ENCODE measurements at regions not wholly inside any gene's neighbourhood (a gene's known extent, or its start where the extent isn't known, plus 50 kb on each side); places are given as distances from the start of the nearest gene placed in this dataset.

DNA sequence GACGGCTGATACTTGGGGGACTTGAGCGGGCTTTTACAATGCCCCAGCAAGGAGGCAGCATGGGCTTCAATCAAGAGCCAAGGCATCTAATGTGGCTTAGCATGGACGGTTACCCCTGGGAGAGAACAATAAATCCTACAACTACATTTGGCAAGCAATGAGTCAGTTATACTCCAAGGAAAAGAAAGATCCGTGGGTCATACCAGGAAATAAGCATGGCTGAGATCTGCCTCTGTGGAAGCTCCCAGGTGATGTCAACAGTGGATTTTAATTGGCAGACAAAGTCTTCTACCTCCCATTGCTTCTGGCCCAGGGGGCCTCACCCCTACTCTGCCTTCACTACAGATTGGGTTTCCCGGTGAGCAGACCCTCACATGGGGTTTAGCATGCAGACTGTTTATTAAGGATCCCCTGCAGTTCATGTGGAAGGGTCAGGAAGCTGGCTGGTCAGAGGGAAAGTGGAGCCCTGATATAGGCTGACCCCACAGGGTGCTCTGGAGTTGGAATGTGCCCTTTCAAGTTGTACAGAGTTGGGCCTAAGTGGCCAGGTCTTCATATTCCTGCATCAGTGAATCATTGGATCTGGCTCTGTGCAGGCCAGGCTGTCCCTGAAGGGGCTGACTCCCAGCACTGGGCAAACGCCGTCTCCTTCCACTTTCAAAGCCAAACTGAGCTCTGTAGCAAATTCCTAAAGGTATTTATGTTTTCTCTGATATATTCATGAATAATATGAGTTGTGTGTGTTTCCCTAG is 91.3 kb upstream of the GGTLC1 start:
- WGBS, 3 donors, result 77 to 81% (median 79%) methylated on average over 6 to 7 of the region's 7 CpGs
- TF ChIP-seq EP300 (IDR thresholded peaks at IDR 0.05) (no peak), POLR2A (IDR thresholded peaks at IDR 0.05) (no peak)
- TF ChIP-seq, protein P1, sequence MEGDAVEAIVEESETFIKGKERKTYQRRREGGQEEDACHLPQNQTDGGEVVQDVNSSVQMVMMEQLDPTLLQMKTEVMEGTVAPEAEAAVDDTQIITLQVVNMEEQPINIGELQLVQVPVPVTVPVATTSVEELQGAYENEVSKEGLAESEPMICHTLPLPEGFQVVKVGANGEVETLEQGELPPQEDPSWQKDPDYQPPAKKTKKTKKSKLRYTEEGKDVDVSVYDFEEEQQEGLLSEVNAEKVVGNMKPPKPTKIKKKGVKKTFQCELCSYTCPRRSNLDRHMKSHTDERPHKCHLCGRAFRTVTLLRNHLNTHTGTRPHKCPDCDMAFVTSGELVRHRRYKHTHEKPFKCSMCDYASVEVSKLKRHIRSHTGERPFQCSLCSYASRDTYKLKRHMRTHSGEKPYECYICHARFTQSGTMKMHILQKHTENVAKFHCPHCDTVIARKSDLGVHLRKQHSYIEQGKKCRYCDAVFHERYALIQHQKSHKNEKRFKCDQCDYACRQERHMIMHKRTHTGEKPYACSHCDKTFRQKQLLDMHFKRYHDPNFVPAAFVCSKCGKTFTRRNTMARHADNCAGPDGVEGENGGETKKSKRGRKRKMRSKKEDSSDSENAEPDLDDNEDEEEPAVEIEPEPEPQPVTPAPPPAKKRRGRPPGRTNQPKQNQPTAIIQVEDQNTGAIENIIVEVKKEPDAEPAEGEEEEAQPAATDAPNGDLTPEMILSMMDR (IDR thresholded peaks at IDR 0.05), result no peak

DNA sequence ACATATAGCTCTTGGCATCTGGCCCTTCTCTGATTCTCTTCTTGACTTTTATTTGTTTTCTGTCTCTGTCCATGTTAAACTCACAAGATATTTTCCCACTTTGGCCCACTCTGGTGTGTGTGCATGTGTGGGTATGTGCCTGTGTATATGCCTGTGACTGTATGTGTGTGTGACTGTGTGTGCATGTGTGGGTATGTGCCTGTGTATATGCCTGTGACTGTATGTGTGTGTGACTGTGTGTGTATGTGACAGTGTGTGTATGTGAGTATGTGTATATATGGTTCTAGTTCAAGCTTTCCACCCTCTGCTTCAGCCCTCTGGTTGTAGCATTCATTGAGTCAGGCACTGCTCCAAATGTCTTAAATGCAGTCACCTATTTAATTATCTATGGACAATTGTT is 88.6 kb upstream of the GGTLC1 start:
- intact Hi-C loops (cut with DNase I), result no loop called here
- no peak overlapping the region for H3K27ac ChIP-seq
- no peak for DNase-seq
- H3K27me3 ChIP-seq, result no peaks in the 10 kb centered on the region
- no peaks in the 10 kb centered on the region for H3K9me3 ChIP-seq
- no peak overlapping the region for H3K4me3 ChIP-seq
- H3K36me3 ChIP-seq, result no peaks in the 10 kb centered on the region
- TF ChIP-seq EP300 (IDR thresholded peaks at IDR 0.05), result no peak
- TF ChIP-seq, protein P1 (IDR thresholded peaks at IDR 0.05), result no peak
- no peak for TF ChIP-seq POLR2A (IDR thresholded peaks at IDR 0.05)
- no peaks in the 10 kb centered on the region for H3K4me1 ChIP-seq (ENCODE audit: insufficient read depth)

More for the DNA sequence above, 91.3 kb upstream of the GGTLC1 start:
- Histone ChIP-seq H3K27me3 (no peaks in the 10 kb centered on the region), H3K4me3 (no peak overlapping the region), H3K36me3 (no peaks in the 10 kb centered on the region), H3K27ac (no peak overlapping the region), H3K9me3 (no peaks in the 10 kb centered on the region), H3K4me1 (ENCODE audit: insufficient read depth) (no peaks in the 10 kb centered on the region)
- DNase-seq, result no peak
- intact Hi-C loops (cut with DNase I), result no loop called here

DNA sequence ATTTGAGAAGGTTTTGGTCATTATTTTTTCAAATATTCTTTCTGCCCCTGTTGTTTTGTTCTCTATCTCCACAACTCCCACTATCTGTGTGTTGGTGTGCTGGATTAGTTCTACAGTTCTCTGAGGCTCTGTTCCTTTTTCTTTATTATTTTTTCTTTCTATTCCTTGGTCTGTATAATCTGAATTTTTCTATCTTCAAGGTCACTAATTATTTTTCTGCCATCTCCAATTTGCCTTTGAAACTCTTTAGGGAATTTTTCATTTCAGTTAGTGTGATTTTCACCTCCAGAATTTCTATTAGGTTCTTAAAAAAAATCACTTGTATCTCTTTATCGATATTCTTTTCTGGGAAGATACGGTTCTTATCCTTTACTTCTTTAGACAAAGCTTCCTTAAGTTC is 82.1 kb upstream of the GGTLC1 start:
- Histone ChIP-seq H3K36me3 (no peaks in the 10 kb centered on the region), H3K4me1 (ENCODE audit: insufficient read depth) (no peaks in the 10 kb centered on the region)
- WGBS, 3 donors, result 63 to 95% (median 94%) methylated on average over 2 of the region's 2 CpGs

DNA sequence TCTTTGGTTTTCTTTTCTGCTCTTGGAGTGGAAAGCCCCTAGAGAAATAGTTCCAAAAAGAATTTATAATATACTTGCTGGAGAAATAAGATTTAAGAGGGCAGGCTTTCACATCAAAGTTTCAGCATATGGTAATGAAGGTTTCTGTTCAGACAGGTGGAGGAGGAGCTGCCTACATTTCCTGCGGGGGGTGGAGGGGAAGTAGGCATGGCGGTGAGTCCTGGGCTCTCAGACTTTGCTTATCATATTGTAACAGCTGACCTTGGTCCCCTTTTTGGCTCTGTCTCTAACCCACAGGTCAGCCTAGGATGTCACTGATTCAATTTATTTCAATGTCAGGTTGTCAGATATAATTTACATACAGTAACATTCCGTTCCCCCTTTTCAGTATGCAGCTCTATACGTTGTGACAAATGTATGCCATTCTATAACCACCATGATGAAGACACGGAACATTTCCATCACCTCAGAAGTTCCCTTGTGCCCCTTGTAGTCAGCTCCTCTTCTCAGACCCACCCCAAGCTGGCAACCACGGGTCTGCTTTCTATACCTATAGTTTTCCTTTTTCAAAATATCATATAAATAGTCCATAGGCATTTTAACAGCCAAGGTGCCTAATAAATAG is 77.6 kb upstream of the GGTLC1 start:
- no peak for TF ChIP-seq EP300 (IDR thresholded peaks at IDR 0.05)
- TF ChIP-seq POLR2A (IDR thresholded peaks at IDR 0.05), result no peak
- TF ChIP-seq, protein P1 (IDR thresholded peaks at IDR 0.05), result no peak
- Histone ChIP-seq H3K36me3 (no peaks in the 10 kb centered on the region), H3K4me1 (ENCODE audit: insufficient read depth) (no peaks in the 10 kb centered on the region), H3K27ac (no peak overlapping the region), H3K27me3 (no peaks in the 10 kb centered on the region), H3K4me3 (no peak overlapping the region), H3K9me3 (no peaks in the 10 kb centered on the region)
- intact Hi-C loops (cut with DNase I), result no loop called here
- no peak for DNase-seq
- WGBS, 3 donors, result 60 to 66% (median 65%) methylated on average over 6 of the region's 6 CpGs

More for the DNA sequence above, 82.1 kb upstream of the GGTLC1 start:
- no peak overlapping the region for H3K27ac ChIP-seq
- no peaks in the 10 kb centered on the region for H3K27me3 ChIP-seq
- TF ChIP-seq, protein P1 (IDR thresholded peaks at IDR 0.05), result no peak
- TF ChIP-seq EP300 (IDR thresholded peaks at IDR 0.05) (no peak), POLR2A (IDR thresholded peaks at IDR 0.05) (no peak)
- intact Hi-C loops (cut with DNase I), result no loop called here
- H3K9me3 ChIP-seq, result no peaks in the 10 kb centered on the region
- no peak for DNase-seq
- no peak overlapping the region for H3K4me3 ChIP-seq
